RWPE1 (cell line): ENCODE measurements at regions not wholly inside any gene's neighbourhood (a gene's known extent, or its start where the extent isn't known, plus 50 kb on each side); places are given as distances from the start of the nearest gene placed in this dataset.

Experiments used
- CTCF ChIA-PET: fragments of 350-600 bp; sonication (Branson Sonifier 250); formaldehyde crosslinking; extraction: SDS; loops from one replicate; lab custom pipeline; 2021; lab: Yijun Ruan, JAX
- POLR2A ChIA-PET: fragments of 400-600 bp; formaldehyde crosslinking; extraction: SDS; loops from one replicate; lab custom pipeline; 2020; ENCODE audit warnings: antibody characterized with exemption; ENCODE audit not compliant: low non-redundant PET; lab: Yijun Ruan, JAX
- DNase-seq: peaks from one replicate; pipeline ENCODE4 v3.0.0; 2012; ENCODE audit warnings: low spot score
- H3K27ac ChIP-seq: fragments of 450-650 bp; 2 replicates; pipeline ENCODE4 v1.5.1; 2017
- TF ChIP-seq, protein P1 (sequence below): fragments of 450-650 bp; conservative IDR thresholded peaks from 2 replicates; pipeline ENCODE4 v1.5.1; 2017; ENCODE audit warnings: low read depth, mild to moderate bottlenecking

DNA sequence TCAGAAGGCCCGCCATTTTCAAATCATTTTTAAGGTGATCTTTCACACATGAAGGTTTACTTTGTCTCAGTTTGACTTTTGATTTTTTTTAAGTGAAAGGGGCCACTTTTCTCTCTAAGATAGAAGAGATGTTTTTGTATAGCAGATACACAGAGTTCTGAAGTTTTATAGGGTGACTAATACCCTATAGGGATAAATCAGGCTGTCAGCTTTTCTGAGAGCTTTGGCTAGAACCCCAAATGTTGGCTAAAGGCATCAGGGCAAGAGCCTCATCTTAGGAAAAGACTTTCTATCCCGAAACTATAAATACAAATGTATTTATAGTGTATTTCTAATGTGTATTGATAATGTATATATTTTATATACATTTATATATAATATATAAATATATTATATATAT lies 181.4 kb downstream of the TBX18 start:
- CTCF ChIA-PET = no interaction called here
- POLR2A ChIA-PET = no interaction called here
- TF ChIP-seq, protein P1, sequence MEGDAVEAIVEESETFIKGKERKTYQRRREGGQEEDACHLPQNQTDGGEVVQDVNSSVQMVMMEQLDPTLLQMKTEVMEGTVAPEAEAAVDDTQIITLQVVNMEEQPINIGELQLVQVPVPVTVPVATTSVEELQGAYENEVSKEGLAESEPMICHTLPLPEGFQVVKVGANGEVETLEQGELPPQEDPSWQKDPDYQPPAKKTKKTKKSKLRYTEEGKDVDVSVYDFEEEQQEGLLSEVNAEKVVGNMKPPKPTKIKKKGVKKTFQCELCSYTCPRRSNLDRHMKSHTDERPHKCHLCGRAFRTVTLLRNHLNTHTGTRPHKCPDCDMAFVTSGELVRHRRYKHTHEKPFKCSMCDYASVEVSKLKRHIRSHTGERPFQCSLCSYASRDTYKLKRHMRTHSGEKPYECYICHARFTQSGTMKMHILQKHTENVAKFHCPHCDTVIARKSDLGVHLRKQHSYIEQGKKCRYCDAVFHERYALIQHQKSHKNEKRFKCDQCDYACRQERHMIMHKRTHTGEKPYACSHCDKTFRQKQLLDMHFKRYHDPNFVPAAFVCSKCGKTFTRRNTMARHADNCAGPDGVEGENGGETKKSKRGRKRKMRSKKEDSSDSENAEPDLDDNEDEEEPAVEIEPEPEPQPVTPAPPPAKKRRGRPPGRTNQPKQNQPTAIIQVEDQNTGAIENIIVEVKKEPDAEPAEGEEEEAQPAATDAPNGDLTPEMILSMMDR = no peak
- no peak for DNase-seq
- no peak overlapping the region for H3K27ac ChIP-seq

DNA sequence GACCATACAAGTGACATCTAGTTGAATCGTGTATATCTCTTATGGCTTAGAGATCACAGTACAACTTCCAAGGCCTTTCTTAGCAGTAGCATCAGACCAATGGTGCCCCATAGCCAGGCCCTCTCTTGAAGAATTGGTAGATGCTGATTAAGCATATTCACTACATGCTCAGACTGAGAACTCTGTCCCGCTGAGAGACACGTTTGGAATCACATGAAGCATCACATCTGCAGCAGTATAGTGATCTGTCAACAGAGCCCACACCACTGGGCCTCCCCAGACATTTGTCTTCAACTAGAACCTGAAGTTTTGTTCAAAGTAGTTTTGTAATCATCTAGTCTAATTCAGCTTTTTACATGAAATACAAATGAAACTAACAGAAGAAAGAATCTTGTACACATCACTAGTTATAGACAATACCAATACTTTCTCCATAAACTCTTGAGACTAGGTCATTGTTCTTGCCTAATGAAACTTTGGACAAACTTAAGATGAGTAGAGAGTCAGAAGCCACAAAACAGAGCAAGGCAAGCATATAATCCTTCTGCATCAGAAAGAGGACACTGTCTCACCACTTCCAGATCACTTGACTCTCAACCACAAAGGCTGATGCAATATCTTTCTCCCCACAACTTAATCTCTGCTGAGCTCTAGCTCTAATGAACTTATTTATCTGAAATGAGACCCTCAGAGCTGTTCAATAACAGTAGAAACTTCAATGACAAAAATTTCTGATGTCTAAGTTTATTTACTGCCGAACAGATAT lies 182.7 kb downstream of the TBX18 start:
- ChIA-PET CTCF (no interaction called here), POLR2A (no interaction called here)
- TF ChIP-seq, protein P1 = no peak
- no peak for DNase-seq
- H3K27ac ChIP-seq = no peak overlapping the region

DNA sequence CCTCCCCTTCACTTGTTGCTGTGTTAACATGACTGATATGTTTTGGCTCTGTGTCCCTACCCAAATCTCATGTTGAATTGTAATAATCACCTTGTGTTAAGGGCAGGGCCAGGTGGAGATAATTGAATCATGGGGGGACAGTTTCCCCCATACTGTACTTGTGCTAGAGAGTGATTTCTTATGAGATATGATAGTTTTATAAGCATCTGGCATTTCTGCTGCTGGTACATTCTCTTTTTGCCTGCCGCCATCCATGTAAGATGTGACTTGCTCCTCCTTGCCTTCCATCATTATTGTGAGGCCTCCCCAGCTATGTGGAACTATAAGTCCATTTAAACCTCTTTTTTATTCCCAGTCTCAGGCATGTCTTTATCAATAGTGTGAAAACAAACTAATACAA lies 185.0 kb downstream of the TBX18 start:
- no peak overlapping the region for H3K27ac ChIP-seq
- no peak for DNase-seq
- POLR2A ChIA-PET = no interaction called here
- CTCF ChIA-PET = no interaction called here
- TF ChIP-seq, protein P1 = no peak

DNA sequence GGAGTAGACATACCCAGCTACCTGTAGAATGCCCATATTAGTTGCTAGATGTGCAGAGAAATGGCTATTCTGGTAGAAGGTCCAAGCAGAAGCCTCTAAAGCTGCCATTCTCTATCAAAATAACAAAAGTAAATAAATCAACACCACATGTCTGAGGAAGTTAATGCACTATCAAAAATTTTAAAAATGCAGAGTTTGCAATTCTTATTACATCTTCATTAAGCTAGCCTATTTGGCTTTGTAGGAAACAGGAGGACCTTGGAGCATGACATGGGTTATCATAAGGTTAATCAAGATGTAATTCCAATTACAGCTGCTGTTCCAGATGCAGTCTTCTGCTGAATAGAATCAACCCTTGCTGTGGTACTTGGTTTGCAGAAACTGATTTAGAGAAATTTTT lies 188.4 kb downstream of the TBX18 start:
- ChIA-PET POLR2A (no interaction called here), CTCF (interaction anchor here (0.7 kb wide), 1 partner anchor 186 kb away, joined by 3 read pairs; no protein-coding TSS in a partner anchor)
- DNase-seq = no peak
- H3K27ac ChIP-seq = no peak overlapping the region
- TF ChIP-seq, protein P1 = no peak

DNA sequence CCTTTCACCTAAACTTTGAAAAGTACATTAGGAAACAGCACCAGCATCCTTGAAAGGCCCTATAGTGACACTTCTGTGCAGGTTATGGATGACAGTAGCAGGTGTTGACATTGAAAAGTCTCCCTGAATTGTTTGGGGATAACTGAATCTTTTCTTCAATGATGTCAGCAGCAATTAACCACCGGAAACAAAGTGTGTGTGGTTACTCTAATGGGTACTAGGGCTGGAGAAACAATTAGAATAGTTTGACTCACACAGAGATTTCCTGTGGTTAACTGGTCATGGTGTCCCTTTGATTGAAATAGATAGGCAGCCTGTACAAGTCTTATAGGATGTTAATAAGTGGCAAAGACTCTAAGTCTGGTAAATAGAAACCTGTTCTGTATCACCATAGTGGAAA lies 189.1 kb downstream of the TBX18 start:
- CTCF ChIA-PET = interaction anchor here (0.7 kb wide), 1 partner anchor 185 kb away, joined by 3 read pairs; no protein-coding TSS in a partner anchor
- POLR2A ChIA-PET = no interaction called here
- H3K27ac ChIP-seq = no peak overlapping the region
- peak; percentile 11 for DNase-seq
- TF ChIP-seq, protein P1 = no peak

DNA sequence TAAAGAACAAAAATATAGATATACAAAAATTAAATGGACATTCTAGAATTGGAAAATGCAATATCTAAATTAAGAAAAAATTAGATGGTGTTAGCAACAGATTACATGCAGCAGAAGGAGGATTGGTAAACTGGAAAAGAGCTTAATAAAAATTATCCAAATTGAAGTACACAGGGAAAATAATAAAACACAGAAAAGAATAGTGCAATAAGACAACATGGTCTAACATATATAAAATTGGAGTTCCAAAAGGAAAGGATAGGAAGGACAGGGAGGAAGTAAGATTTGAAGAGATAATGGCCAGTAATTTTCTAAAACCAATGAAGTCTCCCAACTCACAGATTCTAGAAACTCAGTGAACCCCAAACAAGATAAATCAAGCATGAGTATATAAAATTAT lies 194.5 kb downstream of the TBX18 start:
- ChIA-PET CTCF (no interaction called here), POLR2A (no interaction called here)
- DNase-seq = no peak
- TF ChIP-seq, protein P1 = no peak
- no peak overlapping the region for H3K27ac ChIP-seq
